ENCODE measurements at regions not wholly inside any gene's neighbourhood (a gene's known extent, or its start where the extent isn't known, plus 50 kb on each side); places are given as distances from the start of the nearest gene placed in this dataset.

DNA sequence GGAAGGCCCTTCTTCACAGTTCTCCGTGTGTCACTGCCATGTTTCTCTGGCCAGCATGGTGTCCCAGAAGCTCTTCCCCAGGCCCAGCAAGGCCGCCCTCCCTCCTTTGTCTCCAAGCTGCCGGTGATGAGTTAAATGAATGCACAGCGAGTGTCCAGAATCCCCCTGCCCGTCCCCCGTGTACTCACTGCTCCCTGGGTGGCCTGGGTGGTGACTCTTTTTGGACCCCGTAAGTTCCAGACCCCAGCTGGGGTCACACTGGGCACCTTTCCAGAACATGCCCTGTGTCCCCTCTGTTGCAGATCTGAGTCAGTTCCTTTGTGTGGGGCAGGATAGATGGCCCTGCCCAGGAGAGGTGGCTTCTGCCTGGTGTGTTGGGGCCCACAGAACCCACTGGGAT lies 95.0 kb downstream of the MRPL36 start:
- Histone ChIP-seq H3K9me3 (ENCODE audit: control insufficient read depth, insufficient read depth, low read length) (no peaks in the 10 kb centered on the region), H3K9ac (ENCODE audit: low read depth, low read length) (no peak overlapping the region), H3K4me1 (ENCODE audit: control insufficient read depth, insufficient read depth, low read length) (peaks cover 11% of the 10 kb centered on the region), H3K4me3 (ENCODE audit: low read depth, low read length) (no peak overlapping the region), H3K27me3 (ENCODE audit: control insufficient read depth, insufficient read depth, low read length) (peaks cover 17% of the 10 kb centered on the region), H3K36me3 (ENCODE audit: control insufficient read depth, insufficient read depth, low read length) (no peaks in the 10 kb centered on the region), H3K27ac (ENCODE audit: low read depth, low read length) (no peak overlapping the region)

DNA sequence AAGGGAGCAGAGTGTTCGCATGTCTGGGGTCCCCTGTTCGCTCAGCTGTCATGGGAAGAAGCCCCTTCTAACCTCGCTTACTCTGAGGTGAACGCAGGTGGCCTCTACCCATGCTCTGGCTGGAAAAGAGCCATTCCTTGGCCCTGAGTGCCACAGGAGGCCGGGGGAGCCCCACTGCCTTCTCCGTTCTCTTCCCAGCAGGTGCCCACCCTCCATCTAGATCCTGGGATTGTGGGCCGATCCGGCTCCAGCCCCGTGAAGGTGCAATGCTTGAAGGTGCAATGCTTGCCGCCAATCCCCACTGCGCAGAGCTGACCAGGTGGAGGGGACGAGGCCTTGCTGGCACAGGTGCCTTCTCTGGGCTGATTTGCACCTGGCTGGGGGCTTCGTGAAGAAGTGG lies 95.4 kb downstream of the MRPL36 start:
- H3K4me1 ChIP-seq (ENCODE audit: control insufficient read depth, insufficient read depth, low read length) = peaks cover 7% of the 10 kb centered on the region
- no peak overlapping the region for H3K4me3 ChIP-seq (ENCODE audit: low read depth, low read length)
- H3K36me3 ChIP-seq (ENCODE audit: control insufficient read depth, insufficient read depth, low read length) = no peaks in the 10 kb centered on the region
- peaks cover 16% of the 10 kb centered on the region for H3K27me3 ChIP-seq (ENCODE audit: control insufficient read depth, insufficient read depth, low read length)
- no peak overlapping the region for H3K27ac ChIP-seq (ENCODE audit: low read depth, low read length)
- H3K9ac ChIP-seq (ENCODE audit: low read depth, low read length) = no peak overlapping the region
- no peaks in the 10 kb centered on the region for H3K9me3 ChIP-seq (ENCODE audit: control insufficient read depth, insufficient read depth, low read length)

DNA sequence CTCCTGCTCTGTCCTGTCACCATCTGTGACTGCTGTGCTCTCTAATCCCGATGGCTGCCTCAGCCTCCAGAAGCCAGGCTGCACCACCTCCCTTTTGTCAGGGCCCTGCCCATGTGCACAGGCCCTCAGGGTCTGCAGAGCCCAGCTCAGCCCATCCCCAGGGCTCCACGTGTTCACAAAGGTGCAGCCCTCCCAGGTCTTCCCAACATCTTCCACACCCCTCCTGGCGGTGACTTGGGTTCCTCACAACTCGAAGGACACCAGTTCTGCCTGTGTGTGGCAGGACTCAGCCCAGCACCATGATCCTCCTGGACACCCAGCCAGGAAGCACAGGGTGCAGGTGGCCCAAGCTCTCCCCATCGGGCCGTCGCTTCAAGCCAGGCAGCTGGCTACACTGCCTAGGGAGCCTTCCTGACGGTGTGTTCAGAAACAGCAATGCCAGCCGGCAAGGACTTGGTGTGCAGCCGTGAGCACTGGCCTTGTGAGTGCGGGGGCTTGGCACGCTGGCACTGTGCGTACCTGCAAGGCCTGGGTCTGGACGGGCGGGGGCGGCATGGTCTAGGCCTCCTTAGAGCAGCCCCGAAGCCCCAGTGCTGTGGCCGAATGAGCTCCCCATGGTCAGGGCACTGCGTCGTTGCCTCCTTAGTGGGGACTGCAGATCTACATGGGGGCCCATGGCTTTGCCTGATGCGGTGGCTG lies 96.1 kb downstream of the MRPL36 start:
- Histone ChIP-seq H3K27ac (ENCODE audit: low read depth, low read length) (no peak overlapping the region), H3K36me3 (ENCODE audit: control insufficient read depth, insufficient read depth, low read length) (no peaks in the 10 kb centered on the region), H3K4me3 (ENCODE audit: low read depth, low read length) (no peak overlapping the region), H3K4me1 (ENCODE audit: control insufficient read depth, insufficient read depth, low read length) (no peaks in the 10 kb centered on the region), H3K9me3 (ENCODE audit: control insufficient read depth, insufficient read depth, low read length) (no peaks in the 10 kb centered on the region), H3K27me3 (ENCODE audit: control insufficient read depth, insufficient read depth, low read length) (peaks cover 9% of the 10 kb centered on the region; the same call in 1 of the 2 replicates), H3K9ac (ENCODE audit: low read depth, low read length) (no peak overlapping the region)

DNA sequence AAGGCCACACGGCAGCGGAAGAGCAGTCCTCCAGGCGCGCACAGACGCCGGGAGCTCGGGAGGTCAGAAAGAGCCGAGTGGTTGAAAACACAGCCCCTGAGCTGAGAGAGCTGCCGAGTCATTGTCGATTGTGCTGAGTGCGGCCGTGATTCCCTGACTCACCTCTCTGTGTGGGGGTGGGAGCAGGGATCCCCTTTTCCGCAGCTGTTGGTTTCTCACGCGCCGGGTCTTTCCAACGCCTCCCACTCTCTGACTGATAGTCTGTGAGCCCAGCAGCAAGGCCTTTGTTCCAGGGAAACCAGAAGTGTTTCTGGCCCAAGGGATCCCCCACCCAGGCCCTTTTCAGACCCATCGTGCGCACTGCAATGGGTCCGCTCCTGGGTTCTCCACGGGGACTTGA lies 97.3 kb downstream of the MRPL36 start:
- Histone ChIP-seq H3K9ac (ENCODE audit: low read depth, low read length) (no peak overlapping the region), H3K4me3 (ENCODE audit: low read depth, low read length) (no peak overlapping the region), H3K36me3 (ENCODE audit: control insufficient read depth, insufficient read depth, low read length) (no peaks in the 10 kb centered on the region), H3K27ac (ENCODE audit: low read depth, low read length) (no peak overlapping the region), H3K4me1 (ENCODE audit: control insufficient read depth, insufficient read depth, low read length) (no peaks in the 10 kb centered on the region), H3K9me3 (ENCODE audit: control insufficient read depth, insufficient read depth, low read length) (no peaks in the 10 kb centered on the region), H3K27me3 (ENCODE audit: control insufficient read depth, insufficient read depth, low read length) (no peaks in the 10 kb centered on the region)

DNA sequence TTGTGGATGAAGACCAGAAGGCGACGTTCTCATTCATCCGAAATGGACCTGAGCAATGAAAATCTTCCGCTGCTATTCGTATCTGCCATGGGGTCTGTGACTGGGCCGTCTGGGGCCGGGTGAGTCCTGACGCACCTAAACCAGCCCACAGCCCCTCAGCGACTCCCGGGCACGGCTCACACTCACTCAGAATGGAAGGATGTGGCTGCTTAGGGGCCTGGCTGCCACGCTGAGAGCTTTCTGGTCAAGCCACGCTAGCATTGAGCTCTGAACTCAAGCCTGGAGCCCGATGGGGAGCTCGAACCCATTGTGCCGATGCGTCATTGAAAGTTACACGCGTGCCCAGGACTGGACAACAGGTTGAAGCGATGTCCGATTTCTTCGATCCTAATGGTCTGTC lies 97.8 kb downstream of the MRPL36 start:
- H3K27me3 ChIP-seq (ENCODE audit: control insufficient read depth, insufficient read depth, low read length) = no peaks in the 10 kb centered on the region
- no peaks in the 10 kb centered on the region for H3K9me3 ChIP-seq (ENCODE audit: control insufficient read depth, insufficient read depth, low read length)
- H3K4me1 ChIP-seq (ENCODE audit: control insufficient read depth, insufficient read depth, low read length) = no peaks in the 10 kb centered on the region
- no peak overlapping the region for H3K4me3 ChIP-seq (ENCODE audit: low read depth, low read length)
- no peaks in the 10 kb centered on the region for H3K36me3 ChIP-seq (ENCODE audit: control insufficient read depth, insufficient read depth, low read length)
- H3K27ac ChIP-seq (ENCODE audit: low read depth, low read length) = no peak overlapping the region
- no peak overlapping the region for H3K9ac ChIP-seq (ENCODE audit: low read depth, low read length)

DNA sequence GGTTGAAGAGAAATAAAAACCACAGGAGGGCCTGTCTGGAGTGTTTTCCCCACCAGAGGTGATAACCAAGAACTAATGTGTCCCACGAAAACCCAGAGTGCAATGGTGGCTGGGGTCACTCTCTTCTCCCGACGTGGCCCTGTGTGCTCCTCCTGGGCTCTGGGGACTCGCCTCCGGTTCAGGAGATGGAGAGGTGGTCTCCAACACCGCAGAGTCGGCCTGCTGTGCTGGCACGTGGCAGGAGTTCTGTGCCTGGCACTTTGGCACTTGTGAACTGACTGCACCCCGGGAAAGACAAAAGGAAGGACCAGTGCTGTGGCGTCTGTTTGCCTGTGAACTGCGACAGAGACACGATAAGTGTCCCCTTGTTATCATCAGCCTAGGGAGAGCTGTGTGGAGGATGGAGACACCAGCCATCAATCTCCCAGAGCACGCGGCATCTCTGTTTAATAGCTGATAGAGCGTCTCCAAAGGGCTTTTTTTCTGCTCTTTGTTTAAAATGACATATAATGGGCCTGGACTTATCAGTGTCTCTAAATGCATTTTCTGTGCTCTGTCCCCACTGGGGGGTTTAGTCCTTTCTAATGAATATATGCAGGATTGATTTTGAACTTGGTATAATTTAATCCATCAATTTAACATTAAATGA lies 98.3 kb downstream of the MRPL36 start:
- H3K9me3 ChIP-seq (ENCODE audit: control insufficient read depth, insufficient read depth, low read length) = no peaks in the 10 kb centered on the region
- no peaks in the 10 kb centered on the region for H3K27me3 ChIP-seq (ENCODE audit: control insufficient read depth, insufficient read depth, low read length)
- no peak overlapping the region for H3K27ac ChIP-seq (ENCODE audit: low read depth, low read length)
- H3K4me3 ChIP-seq (ENCODE audit: low read depth, low read length) = no peak overlapping the region
- no peaks in the 10 kb centered on the region for H3K36me3 ChIP-seq (ENCODE audit: control insufficient read depth, insufficient read depth, low read length)
- no peaks in the 10 kb centered on the region for H3K4me1 ChIP-seq (ENCODE audit: control insufficient read depth, insufficient read depth, low read length)
- no peak overlapping the region for H3K9ac ChIP-seq (ENCODE audit: low read depth, low read length)

DNA sequence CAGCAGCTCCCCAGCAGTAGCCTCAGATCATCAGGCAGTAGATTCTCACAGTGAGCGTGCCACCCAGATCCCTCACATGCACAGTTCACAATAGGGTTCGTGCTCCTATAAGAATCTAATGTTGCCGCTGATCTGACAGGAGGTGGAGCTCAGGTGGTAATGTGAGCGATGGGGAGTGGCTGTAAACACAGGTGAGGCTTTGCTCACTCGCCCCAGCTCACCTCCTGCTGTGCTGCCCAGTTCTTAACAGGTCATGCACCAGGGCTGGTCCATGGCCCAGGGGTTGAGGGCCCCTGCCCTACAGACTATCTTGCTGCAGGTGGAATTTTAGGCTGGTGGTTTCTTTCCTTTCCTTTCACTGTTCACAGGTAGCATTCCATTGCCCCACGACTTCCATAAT lies 100.2 kb downstream of the MRPL36 start:
- Histone ChIP-seq H3K36me3 (ENCODE audit: control insufficient read depth, insufficient read depth, low read length) (no peaks in the 10 kb centered on the region), H3K9ac (ENCODE audit: low read depth, low read length) (no peak overlapping the region), H3K27ac (ENCODE audit: low read depth, low read length) (no peak overlapping the region), H3K27me3 (ENCODE audit: control insufficient read depth, insufficient read depth, low read length) (no peaks in the 10 kb centered on the region), H3K4me3 (ENCODE audit: low read depth, low read length) (no peak overlapping the region), H3K9me3 (ENCODE audit: control insufficient read depth, insufficient read depth, low read length) (no peaks in the 10 kb centered on the region), H3K4me1 (ENCODE audit: control insufficient read depth, insufficient read depth, low read length) (no peaks in the 10 kb centered on the region)

DNA sequence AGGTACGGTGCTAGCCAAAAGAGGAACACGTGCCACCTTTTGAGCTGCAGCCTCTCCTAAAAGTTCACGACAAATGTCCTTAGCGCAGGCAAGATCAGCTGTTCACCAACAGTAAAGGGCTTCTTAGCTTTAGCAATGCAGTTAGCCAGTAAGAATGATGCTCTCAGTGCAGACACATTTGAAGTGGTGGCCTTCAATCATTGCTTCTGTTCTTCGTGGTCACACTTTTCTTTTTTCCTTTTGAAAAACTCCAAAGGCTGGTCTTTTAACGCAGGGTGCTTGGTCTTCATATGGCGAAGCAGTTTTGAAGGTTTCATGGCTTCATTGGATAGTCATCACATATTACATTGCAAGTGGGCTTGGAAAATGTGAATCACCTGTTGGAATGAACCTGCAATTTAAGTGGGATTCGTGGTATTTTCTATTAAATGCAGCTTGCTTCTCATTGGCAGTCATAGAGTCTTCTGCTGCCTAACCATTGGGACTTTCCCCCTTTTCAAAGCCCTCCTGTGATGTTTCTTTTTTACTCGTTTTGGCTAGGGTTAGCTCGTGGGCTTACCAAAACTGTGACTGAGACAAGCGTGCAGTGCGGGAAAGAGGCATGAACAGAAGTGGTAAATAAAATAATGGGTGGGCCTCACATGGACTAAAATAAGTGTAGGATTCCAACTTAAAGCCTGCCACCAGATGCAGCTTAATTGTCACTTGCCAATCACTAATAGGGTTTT lies 100.9 kb downstream of the MRPL36 start:
- Histone ChIP-seq H3K27me3 (ENCODE audit: control insufficient read depth, insufficient read depth, low read length) (no peaks in the 10 kb centered on the region), H3K4me1 (ENCODE audit: control insufficient read depth, insufficient read depth, low read length) (no peaks in the 10 kb centered on the region), H3K36me3 (ENCODE audit: control insufficient read depth, insufficient read depth, low read length) (no peaks in the 10 kb centered on the region), H3K9ac (ENCODE audit: low read depth, low read length) (no peak overlapping the region), H3K4me3 (ENCODE audit: low read depth, low read length) (no peak overlapping the region), H3K27ac (ENCODE audit: low read depth, low read length) (no peak overlapping the region), H3K9me3 (ENCODE audit: control insufficient read depth, insufficient read depth, low read length) (no peaks in the 10 kb centered on the region)

DNA sequence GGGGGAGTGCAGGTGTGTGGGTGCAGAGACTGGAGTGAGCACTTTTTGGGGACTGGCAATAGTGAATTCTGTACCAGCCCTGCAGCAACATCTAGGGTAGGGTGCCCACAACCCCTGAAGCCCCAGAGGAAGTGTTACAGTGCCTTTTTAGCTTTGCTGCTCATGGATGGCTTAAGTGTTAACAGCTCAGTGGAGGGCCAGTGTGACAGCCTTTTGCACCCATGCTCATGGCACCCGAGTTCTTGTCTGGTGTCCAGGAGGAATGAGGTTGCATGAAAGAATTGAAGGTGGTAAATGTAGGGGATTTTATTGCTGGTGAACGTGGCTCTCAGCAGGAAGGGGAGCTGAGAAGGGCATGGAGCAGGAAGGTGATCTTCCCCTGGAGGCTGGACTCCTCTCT lies 107.3 kb downstream of the MRPL36 start:
- Histone ChIP-seq H3K27me3 (ENCODE audit: control insufficient read depth, insufficient read depth, low read length) (no peaks in the 10 kb centered on the region), H3K4me3 (ENCODE audit: low read depth, low read length) (no peak overlapping the region), H3K4me1 (ENCODE audit: control insufficient read depth, insufficient read depth, low read length) (no peaks in the 10 kb centered on the region), H3K9ac (ENCODE audit: low read depth, low read length) (no peak overlapping the region), H3K9me3 (ENCODE audit: control insufficient read depth, insufficient read depth, low read length) (no peaks in the 10 kb centered on the region), H3K27ac (ENCODE audit: low read depth, low read length) (no peak overlapping the region), H3K36me3 (ENCODE audit: control insufficient read depth, insufficient read depth, low read length) (no peaks in the 10 kb centered on the region)

DNA sequence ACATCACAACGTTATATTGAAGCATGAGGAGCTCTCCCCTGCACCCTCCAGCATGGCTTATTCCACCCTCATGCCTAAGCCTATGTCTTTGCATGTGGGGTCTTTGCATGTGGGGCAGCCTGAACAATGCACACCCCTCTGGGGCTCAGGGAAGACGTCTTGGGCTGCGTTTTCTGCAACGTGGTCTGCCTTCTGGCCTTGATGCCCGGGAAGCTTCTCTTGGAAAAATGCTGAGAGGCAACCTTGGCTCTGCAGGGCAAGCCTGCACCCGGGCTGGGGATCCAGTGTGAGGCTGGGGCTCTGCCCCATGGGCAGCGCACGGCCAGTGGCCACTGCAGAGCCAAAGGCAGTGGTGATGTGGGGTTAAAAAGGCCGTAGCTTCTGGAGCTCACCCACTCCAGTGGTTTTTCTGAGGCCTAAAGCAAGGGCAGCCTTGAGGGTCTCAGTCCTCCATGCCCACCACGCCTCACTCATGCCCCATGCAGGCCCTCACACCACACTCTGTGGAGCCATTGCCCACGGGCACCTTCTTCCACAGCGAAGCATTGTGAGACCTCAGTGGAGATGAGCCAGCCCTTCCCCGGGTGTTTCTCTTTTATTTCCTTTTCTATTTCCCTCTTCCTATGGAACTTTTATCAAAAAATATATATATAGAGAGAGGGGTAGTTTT lies 112.2 kb downstream of the MRPL36 start:
- H3K9me3 ChIP-seq (ENCODE audit: control insufficient read depth, insufficient read depth, low read length) = no peaks in the 10 kb centered on the region
- no peaks in the 10 kb centered on the region for H3K27me3 ChIP-seq (ENCODE audit: control insufficient read depth, insufficient read depth, low read length)
- H3K27ac ChIP-seq (ENCODE audit: low read depth, low read length) = no peak overlapping the region
- H3K4me3 ChIP-seq (ENCODE audit: low read depth, low read length) = no peak overlapping the region
- H3K4me1 ChIP-seq (ENCODE audit: control insufficient read depth, insufficient read depth, low read length) = no peaks in the 10 kb centered on the region
- H3K36me3 ChIP-seq (ENCODE audit: control insufficient read depth, insufficient read depth, low read length) = no peaks in the 10 kb centered on the region
- H3K9ac ChIP-seq (ENCODE audit: low read depth, low read length) = no peak overlapping the region
